ENCODE measurements at regions not wholly inside any gene's neighbourhood (a gene's known extent, or its start where the extent isn't known, plus 50 kb on each side); places are given as distances from the start of the nearest gene placed in this dataset.
"Not testable (repeated sequence)": the region's sequence is repeated elsewhere in the genome, so short reads cannot be mapped to it uniquely, and the experiment has no call there.

DNA sequence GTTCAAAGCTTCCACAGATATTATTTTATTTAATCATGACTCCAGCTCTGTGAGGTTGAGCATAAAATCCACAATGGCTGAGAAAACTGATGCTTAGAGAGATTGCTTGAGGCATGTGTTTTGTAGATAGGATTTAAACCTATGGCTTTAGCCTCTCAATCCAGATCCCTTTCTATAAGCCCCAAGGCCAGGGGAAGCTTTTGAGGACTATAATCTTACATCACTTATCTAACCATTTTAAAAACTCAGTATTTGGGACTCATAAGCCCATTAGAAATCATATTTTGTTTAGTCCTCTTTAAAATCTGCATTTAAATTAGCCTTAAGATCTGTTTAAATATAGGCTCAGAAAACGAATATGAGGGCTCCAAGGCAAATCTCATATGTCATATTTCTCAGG lies 135.4 kb upstream of the SERPINE2 start:
- DNase-seq: no peak

DNA sequence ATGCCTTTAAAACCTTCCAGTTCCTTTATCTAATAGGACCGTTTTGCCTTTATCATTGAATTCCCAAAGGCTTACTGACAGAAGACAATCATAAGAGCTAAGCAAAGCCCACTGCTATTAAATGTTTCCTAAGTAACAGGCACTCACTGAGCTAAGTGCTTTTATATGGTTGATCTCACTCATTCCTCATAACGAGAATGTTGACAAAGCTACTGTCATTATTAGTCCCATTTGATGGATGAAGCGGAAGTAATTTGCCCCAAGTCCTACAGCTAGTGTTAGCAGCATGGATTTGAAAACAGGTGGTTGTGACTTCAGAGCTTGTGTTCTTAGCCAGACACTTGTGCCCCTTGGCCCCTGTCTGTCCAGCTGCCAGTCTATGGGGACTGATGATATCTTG lies 134.8 kb upstream of the SERPINE2 start:
- DNase-seq: no peak

DNA sequence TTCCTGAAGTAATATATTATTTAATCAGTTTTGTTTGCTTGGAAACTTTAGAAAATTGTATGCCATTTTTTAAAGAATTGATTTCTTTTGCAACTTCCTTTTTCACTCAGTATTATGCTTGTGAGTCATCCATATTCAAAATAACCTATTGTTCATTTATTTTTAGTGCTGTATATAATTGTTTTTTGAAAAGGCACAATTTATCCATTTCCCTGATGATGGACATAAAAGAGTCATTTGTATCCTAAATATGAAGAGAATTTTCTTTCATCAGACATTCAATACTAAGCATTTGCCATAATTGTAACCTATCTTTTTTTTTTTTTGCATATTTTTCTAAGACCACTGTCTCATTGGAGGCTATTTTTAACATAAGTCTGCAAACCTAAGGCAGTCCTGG lies 134.1 kb upstream of the SERPINE2 start:
- no peak for DNase-seq

DNA sequence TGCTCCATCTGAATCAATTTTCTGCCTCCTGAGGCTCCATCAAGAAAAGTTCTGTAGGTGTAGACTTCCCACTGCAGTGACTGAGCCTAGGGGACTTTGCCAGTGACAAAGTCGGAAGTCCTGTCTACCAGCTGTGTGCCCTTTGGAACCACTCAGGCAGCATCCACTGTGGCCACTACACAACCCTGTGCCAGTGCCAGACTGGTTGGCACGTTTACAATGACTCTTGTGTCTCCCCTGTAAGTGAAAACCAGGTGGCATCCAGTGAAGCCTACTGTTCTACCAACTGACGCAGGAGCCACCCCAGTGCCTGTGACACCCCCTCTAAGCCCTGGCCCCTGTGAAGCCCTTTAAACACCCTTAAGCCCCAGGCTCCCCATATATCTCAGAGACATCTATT lies 132.1 kb upstream of the SERPINE2 start:
- no peak for DNase-seq

DNA sequence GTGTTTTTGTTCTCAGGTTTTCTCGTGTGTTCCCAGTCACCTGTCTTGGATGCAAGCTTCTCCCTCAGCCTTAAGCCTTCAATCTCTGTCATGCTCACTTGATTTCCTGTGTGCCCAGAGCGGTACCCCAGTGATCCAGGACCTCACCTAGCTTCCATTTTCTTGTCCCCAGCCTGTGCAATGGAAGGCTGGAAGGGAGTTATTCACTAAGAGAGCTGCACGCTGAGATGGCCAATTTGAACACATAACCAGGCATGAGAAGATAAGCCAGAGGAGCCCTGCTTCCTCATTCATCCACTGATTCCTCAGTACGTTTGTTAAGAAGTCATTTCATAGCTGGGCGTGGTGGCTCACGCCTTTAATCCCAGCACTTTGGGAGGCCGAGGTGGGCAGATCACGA lies 130.8 kb upstream of the SERPINE2 start:
- DNase-seq: no peak

DNA sequence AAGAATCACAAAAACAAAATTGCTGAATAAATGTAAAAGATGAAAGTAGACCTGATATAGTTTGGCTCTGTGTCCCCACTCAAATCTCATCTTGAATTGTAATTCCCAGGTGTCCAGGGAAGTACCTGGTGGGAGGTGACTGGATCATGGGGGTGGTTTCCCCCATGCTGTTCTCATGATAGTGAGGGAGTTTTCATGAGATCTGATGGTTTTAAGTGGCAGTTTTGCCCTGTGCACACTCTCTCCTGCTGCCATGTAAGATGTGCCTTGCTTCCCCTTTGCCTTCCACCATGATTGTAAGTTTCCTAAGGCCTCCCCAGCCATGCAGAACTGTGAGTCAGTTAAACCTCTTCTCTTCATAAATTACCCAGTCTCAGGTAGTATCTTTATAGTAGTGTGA lies 128.7 kb upstream of the SERPINE2 start:
- not testable (repeated sequence) for DNase-seq

DNA sequence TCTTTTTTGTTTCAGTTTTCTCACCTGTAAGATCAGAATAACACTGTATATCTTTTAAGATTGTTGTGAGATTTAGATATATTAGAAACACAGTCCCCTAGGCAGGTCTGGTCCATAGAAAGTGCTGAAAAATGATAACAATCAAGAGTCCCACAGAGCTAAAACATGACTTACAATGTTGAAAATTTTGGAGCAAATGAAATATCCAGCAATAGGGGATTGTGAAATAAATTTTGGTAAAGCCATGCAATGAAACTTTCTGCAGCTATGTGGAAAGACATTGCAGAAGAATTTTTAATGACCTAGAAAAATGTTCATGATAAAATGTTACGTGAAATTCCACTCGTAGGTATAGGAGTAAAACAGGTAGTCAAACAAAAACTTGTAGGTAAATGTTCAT lies 127.6 kb upstream of the SERPINE2 start:
- DNase-seq: no peak

DNA sequence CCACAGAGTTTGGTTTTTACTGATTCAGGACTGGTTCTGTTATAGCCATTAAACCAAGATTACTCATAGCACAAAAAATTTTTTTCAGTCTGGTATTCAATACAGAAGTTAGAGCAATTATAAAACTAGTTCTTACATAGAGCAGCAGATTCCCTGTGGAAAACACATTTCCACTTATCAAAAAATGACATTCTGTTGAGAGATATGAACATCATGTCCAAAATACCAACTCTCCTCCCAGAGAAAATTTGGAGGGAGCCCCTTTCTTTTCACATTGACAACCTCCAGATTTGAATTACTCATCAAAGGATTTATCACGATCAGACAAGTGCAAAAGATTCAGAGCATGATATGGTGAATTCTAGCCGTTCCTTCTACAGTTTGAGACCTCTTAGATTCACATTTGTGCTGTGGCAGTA lies 126.8 kb upstream of the SERPINE2 start:
- no peak for DNase-seq

DNA sequence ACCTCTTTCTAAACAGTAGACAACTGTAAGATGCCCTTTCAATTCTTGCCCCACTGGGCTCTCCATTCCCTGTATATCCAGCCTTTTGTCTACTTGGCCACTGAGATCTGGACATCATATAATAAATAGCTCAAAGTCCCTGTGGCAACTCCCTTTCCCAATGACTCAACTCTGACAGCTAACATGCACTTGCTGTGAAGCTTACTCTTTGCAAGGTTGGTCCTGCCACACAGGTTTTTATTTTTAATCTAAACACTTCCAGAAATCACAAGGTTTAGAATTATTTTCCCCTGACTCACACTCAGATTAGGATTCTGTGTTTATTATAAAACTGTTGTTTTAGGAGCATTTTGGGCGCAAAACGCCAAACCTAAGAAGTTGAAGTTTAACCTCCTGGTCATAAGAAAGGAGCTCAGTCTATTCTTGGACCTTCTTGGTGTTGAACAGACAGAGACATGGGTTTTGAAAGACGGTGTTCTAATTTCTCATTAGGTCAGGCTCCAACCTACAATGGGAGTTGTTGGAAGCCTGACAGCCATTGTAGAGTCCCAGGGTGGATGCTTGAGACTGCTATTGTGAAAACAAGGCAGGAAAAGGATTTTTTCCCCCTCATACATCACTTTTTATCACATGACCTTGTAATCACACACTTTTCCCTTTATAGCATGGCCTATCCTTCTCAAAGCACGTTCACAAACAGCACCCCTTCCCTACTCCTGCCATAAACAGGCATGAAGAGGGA lies 124.7 kb upstream of the SERPINE2 start:
- no peak for DNase-seq

DNA sequence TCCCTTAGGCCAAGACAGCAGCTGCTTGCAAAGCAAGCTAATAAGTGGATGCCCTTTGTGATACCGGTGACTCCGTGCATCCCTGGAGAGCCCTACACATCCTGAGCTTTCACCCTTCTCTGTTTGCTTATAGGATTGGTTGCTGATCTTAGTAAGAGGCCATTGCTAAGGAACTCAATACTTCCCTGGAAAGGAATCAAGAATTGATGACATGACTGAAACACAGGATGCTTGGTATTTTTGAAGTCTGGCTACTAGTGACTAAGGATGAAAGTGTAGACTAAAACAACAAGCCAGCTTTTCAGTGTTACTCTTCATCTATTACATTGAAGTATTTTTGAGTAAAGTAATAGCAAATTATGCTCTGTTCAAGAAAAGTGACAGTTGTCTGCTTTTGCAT lies 123.0 kb upstream of the SERPINE2 start:
- no peak for DNase-seq

DNA sequence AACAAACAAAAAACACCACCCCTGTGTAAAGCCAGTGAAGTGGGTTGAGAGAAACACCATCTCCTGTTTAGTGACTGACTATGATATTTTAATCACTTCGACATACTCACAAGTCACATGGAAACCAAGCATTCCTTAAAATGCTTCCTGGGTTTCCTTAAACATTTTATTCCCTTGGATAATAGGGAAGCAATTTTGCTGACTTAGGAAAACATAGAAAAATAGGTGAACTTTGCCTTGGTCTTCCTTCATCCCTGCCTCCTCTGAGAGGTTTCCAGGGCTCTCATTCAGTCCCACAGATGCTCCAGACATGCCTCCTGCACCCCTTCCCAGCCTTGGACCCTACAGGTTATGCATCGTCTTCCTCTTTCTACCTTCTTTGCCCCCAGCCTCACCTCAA lies 122.6 kb upstream of the SERPINE2 start:
- no peak for DNase-seq

DNA sequence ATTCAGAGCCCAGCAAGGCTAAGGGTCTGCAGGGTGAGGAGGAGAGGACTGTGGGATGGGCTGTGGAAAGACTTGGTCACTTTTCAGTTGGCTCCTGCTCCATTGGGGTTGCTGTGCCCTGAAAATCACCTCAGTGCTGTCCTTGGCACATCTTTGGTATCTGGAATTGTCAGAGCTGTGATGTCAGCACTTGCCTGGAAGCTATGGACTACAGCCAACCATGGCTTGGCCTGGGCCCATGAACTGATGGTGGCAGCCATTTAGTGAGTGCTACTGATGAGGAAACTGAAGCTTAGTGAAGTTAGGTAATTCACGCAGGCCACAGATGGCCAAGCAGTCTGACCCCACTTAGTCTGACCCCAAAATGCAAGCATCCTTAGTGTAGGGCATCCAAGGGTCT lies 121.8 kb upstream of the SERPINE2 start:
- no peak for DNase-seq

DNA sequence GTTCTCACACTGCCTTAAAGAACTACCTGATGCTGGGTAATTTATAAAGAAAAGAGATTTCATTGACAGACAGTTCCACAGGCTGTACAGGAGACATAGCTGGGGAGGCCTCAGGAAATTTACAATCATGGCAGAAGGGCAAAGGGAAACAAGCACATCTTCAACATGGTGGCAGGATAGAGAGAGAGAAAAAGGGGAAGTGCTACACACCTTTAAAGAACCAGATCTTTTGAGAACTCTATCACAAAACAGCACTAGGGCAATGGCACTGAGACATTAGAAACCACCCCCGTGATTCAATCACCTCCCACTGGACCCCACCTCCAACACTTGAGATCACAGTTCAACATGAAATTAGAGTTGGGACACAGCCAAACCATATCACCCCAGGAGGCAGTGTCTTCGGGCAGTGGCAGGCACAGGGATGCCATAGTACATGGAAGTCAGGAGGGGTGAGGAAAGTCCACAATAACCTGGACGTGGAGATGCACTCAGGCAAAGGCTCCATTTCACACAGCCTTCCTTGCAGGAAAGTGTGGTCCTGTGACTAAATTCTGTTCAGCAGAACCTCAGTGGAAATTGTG lies 120.4 kb upstream of the SERPINE2 start:
- no peak for DNase-seq

DNA sequence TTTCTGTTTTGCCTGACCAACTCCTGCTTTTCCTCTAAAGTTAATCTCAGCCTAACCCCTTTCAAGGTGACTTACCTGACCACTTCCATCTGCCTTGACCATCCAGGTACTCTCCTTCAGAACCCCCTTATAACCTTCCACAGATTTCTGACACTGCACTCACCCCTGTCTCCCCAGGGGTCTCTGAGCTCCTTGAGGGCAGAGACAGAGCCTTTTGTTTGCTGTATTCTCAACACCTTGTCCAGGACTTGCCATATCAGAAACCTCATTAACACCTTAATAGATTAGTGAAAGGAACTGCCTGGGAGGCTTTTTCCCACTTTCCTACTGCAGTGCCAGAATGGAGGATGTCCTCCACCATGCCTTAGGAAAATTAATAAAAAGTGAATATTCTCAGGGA lies 119.7 kb upstream of the SERPINE2 start:
- DNase-seq: no peak

DNA sequence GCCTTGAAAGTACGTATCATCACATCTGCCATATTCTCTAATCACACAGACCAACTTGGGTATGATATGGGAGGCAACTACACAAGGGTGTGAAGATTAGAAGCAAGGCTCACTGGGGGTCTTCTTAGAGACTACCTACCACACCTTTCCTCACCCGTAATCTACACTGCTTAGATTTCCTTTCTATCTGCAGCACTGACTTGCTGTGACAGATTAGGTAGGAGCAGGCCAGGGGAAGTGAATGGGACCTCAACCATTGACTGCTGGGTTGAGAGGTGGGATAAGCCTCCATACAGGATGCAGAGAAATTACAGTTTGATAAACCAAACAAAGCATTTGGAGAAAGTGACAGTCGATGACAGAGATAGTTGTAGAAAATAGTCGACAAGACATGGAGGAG lies 119.0 kb upstream of the SERPINE2 start:
- no peak for DNase-seq

DNA sequence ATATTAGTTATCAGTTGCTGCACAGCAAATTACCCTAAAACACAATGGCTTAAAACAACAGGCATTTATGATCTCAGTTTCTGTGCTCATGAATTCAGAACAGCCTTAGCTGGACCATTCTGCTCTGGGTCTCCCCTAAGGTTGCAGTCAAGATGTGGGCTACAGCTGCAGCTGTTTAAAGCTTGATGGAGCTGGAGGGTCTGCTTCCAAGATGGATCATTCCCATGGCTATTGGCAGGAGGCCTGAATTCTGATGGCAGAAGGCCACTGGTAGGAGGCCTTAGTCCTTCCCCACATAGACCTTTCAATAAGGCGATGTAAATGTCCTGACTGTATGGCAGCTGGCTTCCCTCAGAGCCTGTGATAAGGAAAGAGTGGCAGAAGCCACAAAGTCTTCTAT lies 118.6 kb upstream of the SERPINE2 start:
- no peak for DNase-seq

DNA sequence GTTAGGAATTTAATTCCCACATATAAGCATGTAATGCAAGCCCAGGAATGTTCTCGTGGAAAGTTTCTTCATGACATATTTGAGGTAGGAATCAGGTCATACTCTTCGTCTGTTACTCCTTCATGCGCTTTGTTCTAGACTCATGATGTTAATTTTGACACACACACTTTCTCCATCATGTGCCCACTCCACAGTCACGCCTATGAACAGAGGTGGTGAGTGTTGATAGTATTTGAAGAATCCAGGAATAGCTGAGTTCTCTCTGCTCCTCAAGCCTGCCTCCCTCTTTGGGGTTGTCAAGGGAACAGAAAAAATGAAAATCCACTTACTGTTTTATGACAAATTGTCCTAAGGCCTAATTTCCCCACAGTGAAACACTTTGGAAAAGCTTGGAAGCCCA lies 117.3 kb upstream of the SERPINE2 start:
- DNase-seq: no peak

DNA sequence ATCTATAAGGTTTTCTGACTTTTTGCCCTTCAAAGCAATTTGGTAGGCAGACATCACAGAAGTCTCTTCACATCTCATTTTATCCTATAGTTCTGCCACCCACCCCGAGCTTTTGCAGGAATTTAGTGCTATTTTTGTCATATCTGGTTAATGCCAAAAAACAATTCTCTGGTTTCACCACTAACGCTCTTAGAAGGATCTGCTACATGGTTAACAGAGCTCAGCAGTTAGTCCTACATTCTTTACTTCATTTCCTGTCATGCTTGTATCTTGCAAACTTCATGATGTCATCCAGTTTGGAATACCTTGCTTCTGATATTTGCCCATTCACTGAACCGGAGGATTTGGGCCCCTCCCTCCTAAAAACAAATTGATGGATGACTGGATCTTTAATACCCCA lies 116.8 kb upstream of the SERPINE2 start:
- no peak for DNase-seq

DNA sequence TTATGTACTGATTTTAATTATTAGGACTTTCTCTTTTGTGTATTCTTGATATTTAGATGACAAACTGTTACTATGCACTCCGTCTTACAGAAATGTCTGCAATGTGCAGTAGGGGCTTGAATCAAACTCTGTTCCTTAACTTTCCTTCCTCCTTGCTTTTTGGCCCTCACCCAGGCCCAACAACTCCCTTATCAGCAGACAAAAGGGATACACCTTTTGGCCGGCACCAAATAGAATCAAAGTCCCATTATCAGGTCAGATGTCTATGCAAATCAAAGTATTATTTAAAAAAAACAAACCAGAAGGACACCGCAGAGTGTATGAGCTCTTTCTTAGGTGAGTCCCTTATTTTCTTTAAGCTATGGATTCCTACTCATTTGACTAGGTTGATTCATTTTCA lies 116.3 kb upstream of the SERPINE2 start:
- DNase-seq: no peak

DNA sequence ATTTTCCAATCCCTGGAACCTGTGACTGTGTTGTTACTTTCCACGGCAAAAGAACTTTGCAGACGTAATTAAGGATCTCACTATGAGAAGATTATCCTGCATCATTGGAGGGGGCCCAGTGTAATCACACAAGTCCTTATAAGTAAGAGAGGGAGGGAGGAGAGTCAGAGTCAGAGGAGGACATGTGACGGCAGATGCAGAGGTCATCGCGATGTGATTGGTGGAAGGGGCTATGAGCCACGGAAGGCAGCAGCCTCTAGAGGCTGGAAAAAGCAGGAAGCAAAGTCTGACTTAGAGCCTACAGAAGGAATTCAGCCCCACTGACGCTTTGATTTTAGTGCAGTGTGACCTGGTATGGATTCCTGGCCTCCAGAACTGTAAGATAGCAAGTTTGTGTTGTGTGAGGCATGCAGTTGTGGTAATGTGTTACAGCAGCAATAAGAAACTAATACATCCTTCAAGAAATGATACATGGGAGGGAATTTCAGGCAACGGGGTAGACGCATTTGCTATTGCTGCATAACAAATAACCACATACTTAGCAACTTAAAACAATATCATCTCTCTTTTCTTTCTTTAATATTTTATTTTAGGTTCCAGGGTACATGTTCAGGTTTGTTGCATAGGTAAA lies 112.7 kb upstream of the SERPINE2 start:
- DNase-seq: no peak

DNA sequence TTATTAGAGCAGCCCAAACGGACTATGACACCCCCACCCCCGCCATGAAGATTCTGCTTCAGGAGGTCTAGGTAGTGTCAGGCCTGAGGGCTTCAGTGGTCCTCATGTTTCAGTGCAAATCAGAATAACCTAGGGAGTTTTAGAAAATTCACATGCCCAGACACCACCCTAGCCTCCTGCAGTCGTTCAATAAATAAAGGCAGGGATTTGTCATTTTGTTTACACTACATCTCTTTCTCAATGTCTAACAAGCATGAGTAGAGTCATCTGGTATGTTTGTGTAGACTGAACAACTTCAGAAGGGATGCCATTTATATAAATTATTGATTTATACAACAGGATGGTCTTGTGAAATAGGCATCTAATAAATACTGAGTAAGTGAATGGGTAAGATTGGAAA lies 112.1 kb upstream of the SERPINE2 start:
- DNase-seq: no peak

DNA sequence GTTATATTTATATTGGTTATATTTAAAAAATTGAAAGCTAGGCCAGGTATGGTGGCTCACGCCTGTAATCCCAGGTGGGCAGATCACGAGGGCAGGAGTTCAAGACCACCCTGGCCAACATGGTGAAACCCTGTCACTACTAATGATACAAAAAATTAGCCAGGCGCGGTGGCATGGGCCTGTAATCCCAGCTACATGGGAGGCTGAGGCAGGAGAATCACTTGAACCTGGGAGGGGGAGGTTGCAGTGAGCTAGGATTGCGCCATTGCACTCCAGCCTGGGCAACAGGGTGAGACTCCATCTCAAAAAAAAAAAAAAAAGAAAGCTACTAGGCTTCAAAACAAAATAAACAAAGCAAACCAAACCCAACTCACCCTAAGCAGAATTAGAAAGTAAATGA lies 109.0 kb upstream of the SERPINE2 start:
- DNase-seq: not testable (repeated sequence)

DNA sequence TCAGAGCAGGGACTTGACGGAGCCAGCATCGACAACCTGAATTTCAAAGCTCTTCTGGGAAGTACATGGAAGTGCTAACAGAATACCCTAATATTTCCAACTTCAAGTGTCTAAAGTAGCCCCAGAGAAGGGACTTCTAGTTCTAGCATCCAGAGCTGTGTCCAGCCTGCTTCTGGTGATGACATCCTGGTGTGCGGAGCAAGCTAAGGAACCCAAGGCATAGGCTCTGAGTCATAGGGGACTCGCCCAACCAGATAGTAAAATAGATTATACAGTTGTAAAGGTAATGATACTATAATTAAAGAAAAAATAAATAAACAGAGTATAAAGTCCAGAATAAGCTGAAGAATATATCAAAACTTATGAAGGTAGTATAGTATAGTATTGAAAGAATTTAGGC lies 108.1 kb upstream of the SERPINE2 start:
- DNase-seq: no peak

DNA sequence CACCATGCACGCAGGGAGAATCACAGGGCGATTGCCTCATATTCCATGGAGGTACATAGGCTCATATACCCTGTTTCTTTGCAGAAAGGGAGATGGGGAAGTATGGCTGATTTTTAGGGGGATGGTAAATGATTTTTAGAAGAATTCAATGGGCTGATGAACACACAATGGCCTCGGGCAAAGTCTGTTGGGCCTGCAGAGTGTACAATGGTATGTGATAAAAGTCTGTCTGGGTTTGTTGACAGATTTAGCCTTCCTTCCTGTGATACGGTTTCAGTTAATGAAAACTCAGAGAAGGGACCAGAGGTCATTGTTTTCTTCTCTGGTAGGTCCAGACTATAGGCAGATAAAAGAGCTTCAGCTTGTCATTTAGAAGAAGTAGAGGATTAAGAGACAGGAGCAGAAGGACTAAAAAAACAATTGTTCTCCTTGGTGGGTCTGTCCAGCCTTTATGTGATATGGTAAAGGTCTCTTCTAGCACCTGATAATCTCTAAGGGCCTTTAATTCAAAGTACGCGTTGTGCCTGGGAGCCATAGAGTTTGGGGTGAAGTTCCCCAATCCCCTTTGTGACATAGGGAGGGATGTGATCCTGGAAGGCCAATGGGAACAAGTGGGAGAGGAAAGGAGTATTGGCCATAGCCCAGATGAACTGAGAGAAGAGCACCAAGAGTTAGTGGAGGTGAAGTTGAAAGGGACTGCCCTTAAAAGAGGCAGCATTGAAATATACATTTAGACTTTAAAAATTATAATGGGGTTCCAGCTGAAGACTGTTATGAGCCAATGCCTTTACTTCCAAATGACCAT lies 107.5 kb upstream of the SERPINE2 start:
- no peak for DNase-seq

All from OCI-M1 (cell line).